ENCODE measurements at regions not wholly inside any gene's neighbourhood (a gene's known extent, or its start where the extent isn't known, plus 50 kb on each side); places are given as distances from the start of the nearest gene placed in this dataset.

DNA sequence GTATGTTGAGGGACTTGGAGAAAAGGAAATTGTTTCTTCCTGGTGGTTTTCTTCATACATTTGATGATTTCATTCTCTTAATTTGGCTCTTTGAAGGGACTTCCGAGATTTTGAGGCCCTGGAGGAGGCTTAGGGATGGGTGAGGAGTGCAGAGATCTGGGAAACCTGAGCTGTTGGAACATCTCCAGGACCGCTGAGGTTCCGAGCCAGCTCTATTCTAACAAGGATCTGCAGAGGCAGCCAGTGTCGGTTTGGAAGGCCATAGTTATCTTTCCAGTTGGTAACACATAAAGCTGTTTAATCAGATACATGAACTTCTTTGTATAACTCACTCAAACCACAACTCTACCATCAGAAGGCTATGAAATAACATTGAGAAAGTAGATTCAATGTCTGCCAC lies 70.3 kb upstream of the UPP2 start:
- Histone ChIP-seq H4K20me1 (replicated peaks; ENCODE audit: control insufficient read depth, extremely low read depth, insufficient read depth, low read length) (no peaks in the 10 kb centered on the region), H3K9me3 (replicated peaks; ENCODE audit: control insufficient read depth, insufficient read depth, low read length) (no peaks in the 10 kb centered on the region), H3K36me3 (ENCODE audit: control insufficient read depth in 2 of 2, extremely low read depth in 1 of 2, insufficient read depth in 2 of 2, low read length in 2 of 2) (no peaks in the 10 kb centered on the region), H3K4me2 (ENCODE audit: insufficient read depth, low read length) (no peak overlapping the region), H3K27ac (ENCODE audit: insufficient read depth, low read depth, low read length) (no peak overlapping the region), H3K79me2 (ENCODE audit: control insufficient read depth, insufficient read depth, low read length) (no peaks in the 10 kb centered on the region), H3K9ac (replicated peaks; ENCODE audit: extremely low read depth, insufficient read depth, low read length) (no peak overlapping the region), H3K27me3 (ENCODE audit: control insufficient read depth in 2 of 2, insufficient read depth in 2 of 2, low read length in 2 of 2) (peaks cover 10 to 19% of the 10 kb centered on the region in 2 experiments), H3K4me3 (replicated peaks in 1 of 3; ENCODE audit: insufficient read depth in 1 of 3, low read depth in 1 of 3, low read length in 3 of 3) (no peak overlapping the region), H3K9me1 (replicated peaks; ENCODE audit: control insufficient read depth, extremely low read depth, insufficient read depth, low read length) (no peaks in the 10 kb centered on the region), H3K4me1 (ENCODE audit: control insufficient read depth, extremely low read depth, insufficient read depth, low read length) (no peaks in the 10 kb centered on the region), H2AFZ (ENCODE audit: low read depth, low read length) (no peak overlapping the region)
- ChIA-PET POLR2A (no interaction called here), CTCF (interaction anchor here (0.9 to 7.9 kb wide), 4 partner anchors 8 to 720 kb away, joined by 3 to 105 read pairs (median 40); no protein-coding TSS in a partner anchor)
- DNase-seq (ENCODE audit: low read depth, low spot score) (no peak), FAIRE-seq (no peak)
- dilution Hi-C loops (cut with MboI; ENCODE audit: extremely low pct_ligation_motif_present, low sequenced_read_pairs) (no loop called here), intact Hi-C loops (cut with micrococcal nuclease) (loop anchor here (5.0 kb wide), 2 partner anchors 361 to 426 kb away; partner anchors contain the start of genes CCDC148 and PKP4)
- TF ChIP-seq EZH2 (IDR thresholded peaks at IDR 0.05; ENCODE audit: borderline replicate concordance, low read depth, low read length, severe bottlenecking) (no peak), GATA2 (IDR thresholded peaks at IDR 0.05; ENCODE audit: insufficient read depth, insufficient read length, low read depth, low read length) (no peak), FOS (IDR thresholded peaks at IDR 0.05; ENCODE audit: borderline replicate concordance, insufficient read depth, low read length) (no peak), CTCF (IDR thresholded peaks at IDR 0.05; ENCODE audit: extremely low read depth in 1 of 2, insufficient read depth in 1 of 2, low read depth in 1 of 2, low read length in 2 of 2) (no peak), MYC (IDR thresholded peaks at IDR 0.05; ENCODE audit: low read depth, low read length) (no peak), POLR2AphosphoS5 (IDR thresholded peaks at IDR 0.05; ENCODE audit: insufficient read depth, low read depth, low read length) (no peak), JUN (IDR thresholded peaks at IDR 0.05; ENCODE audit: borderline replicate concordance, insufficient read depth, insufficient read length, low read depth) (no peak), POLR2A (IDR thresholded peaks at IDR 0.05; ENCODE audit: low read depth, low read length) (no peak)
- TF ChIP-seq, protein P1, sequence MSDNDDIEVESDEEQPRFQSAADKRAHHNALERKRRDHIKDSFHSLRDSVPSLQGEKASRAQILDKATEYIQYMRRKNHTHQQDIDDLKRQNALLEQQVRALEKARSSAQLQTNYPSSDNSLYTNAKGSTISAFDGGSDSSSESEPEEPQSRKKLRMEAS (IDR thresholded peaks at IDR 0.05; ENCODE audit: insufficient read depth, insufficient read length), result no peak
- BruUV-seq (replicated peaks), result no TSS peak

Data from endothelial cell of umbilical vein (primary cell).